NCI-H2196 (cell line): ENCODE measurements at regions not wholly inside any gene's neighbourhood (a gene's known extent, or its start where the extent isn't known, plus 50 kb on each side); places are given as distances from the start of the nearest gene placed in this dataset.
"Not testable (repeated sequence)": the region's sequence is repeated elsewhere in the genome, so short reads cannot be mapped to it uniquely, and the experiment has no call there.

Experiments used
- DNase-seq: peaks from one replicate; lab custom pipeline; 2025; ENCODE audit not compliant: unreplicated experiment; lab: John Stamatoyannopoulos, UW

GRCh38 chr3:25895031-25895430 is 105.1 kb downstream of the OXSM start:
- DNase-seq = no peak

- DNase-seq = no peak
Measured at GRCh38 chr3:25895443-25895842, 105.6 kb downstream of the OXSM start.

GRCh38 chr3:25897019-25897418 is 107.1 kb downstream of the OXSM start:
- no peak for DNase-seq

- DNase-seq = no peak
Measured at GRCh38 chr3:25899352-25900101, 109.6 kb downstream of the OXSM start.

GRCh38 chr3:25900161-25900560 is 110.3 kb downstream of the OXSM start:
- no peak for DNase-seq

DNA sequence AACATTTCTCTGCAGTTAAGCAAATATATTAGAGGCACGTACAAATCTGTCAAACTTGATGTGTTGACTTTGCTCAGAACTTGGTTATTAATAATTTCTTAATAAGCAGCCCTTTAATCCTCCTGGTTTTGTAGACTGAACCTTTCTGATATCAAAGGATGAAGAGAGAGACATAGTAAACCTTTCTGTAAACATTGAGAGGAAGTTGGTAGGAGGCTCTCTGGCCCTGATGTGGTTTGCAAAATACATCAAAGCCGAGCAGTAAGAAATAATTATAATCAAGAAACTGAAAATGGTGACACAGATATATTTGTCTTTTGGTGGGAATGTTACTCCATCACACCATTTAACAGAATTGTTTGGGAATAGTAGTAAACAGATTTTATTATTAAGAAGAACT is 111.9 kb downstream of the OXSM start:
- DNase-seq = no peak

- DNase-seq = no peak
Measured at GRCh38 chr3:25902586-25902985, 112.7 kb downstream of the OXSM start.

GRCh38 chr3:25903371-25904129 is 113.7 kb downstream of the OXSM start:
- DNase-seq = no peak

GRCh38 chr3:25904206-25904605 is 114.3 kb downstream of the OXSM start:
- DNase-seq = no peak

DNA sequence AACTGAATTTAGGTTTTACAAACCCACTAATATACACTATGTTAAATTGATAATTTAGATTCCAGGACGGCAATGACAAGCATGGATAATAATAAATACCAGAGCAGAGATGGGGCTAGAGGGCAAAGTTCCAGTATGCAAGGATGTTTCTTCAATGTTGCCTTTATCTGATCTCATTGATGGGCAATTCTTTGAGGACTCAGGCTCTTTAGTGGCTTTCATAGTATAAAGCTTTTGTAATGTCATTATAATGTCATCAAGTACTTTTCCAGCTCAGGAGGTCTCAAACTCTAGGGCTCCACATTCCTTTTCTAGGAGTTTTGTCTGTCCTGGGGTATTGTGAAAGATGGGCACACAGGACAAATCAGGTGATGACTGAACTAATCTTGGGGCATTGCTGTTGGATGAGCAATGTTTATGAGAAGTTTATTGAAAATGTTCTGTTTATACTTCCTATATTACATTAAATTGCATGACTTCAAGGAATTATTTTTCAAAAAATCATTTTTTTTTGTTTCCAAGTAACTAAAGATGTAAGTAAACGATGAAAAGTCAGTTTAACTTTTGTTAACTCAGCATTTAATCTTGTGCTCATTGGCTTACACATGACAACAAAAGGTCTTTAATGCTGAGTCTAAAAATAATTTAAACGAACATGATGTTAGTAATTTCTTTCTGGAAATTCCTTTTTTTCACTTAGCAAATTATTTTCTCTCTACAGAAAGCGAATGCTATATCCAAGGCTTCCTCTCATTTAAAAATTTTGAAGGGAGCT is 116.4 kb downstream of the OXSM start:
- no peak for DNase-seq

GRCh38 chr3:25907081-25907480 is 117.2 kb downstream of the OXSM start:
- DNase-seq = no peak

DNA sequence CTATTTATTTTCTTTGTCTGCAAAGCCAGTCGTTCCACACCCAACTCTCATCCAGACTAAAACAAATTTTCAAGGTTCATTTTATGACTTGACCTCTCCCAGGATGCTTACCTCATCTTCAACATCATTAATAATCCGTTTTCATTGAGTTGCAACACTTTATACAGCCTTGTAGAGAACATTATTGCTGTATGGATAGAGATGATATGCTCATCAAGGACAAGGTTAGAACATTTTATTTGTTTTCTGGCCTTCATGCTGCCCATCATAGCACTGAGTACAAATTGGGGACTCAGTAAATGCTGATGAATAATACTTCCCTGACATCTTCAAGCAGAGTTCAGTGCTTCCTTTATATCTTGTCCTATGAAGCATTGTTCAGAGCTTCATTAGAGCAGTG is 120.2 kb downstream of the OXSM start:
- no peak for DNase-seq

GRCh38 chr3:25910997-25911396 is 121.1 kb downstream of the OXSM start:
- no peak for DNase-seq

DNA sequence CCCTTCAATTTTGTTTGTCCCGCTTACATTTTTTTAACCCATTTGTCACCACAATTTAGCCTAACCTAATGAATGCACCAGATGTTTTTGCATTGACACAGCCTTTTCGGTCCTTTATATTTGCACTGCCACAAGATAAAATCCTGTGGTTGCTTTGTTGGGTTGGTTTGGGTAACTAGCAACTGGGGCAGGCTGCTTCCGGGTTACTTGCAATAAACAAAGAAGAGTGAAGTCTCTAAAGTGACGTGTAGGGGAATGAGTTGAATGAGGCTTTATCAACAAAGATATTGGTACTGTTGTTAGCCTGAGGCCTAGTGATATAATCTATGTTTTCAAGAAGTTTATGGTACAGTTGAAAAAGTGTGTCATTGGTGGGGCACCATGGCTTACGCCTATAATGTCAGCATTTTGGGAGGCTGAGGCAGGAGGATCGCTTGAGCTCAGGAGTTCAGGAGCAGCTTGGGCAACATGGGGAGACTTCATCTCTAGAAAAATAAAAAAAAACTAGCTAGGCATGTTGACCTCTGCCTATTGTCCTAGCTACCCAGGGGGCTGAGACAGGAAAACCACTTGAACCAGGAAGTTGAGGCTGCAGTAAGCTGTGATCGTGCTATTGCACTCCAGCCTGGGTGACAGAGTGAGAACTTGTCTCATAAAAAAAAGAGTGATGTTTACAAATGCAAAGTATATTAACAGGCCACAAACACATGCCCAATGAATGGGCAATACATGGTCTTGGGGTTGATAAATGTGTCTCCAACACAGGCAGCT is 121.8 kb downstream of the OXSM start:
- DNase-seq = no peak

GRCh38 chr3:25913179-25913578 is 123.3 kb downstream of the OXSM start:
- no peak for DNase-seq

DNA sequence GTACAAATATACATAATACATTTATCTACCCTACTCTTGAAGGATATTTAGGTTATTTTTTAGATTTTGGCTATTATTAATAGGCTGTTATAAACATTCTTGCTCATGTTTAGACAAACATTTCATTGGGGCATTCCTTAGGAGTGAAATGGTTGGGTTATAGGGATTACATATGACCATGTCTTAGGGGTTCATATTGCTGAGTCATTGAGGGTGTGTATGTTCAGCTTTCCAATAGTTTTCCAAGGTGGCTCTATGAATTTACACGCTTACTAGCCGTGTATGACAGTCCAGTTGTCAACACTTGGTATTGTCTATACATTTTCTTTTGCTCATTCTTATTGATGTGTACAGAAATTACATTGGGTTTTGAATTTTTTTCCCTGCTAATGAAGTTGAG is 125.8 kb downstream of the OXSM start:
- no peak for DNase-seq

- no peak for DNase-seq
Measured at GRCh38 chr3:25916321-25916720, 126.4 kb downstream of the OXSM start.

GRCh38 chr3:25931967-25932366 is 142.1 kb downstream of the OXSM start:
- not testable (repeated sequence) for DNase-seq

DNA sequence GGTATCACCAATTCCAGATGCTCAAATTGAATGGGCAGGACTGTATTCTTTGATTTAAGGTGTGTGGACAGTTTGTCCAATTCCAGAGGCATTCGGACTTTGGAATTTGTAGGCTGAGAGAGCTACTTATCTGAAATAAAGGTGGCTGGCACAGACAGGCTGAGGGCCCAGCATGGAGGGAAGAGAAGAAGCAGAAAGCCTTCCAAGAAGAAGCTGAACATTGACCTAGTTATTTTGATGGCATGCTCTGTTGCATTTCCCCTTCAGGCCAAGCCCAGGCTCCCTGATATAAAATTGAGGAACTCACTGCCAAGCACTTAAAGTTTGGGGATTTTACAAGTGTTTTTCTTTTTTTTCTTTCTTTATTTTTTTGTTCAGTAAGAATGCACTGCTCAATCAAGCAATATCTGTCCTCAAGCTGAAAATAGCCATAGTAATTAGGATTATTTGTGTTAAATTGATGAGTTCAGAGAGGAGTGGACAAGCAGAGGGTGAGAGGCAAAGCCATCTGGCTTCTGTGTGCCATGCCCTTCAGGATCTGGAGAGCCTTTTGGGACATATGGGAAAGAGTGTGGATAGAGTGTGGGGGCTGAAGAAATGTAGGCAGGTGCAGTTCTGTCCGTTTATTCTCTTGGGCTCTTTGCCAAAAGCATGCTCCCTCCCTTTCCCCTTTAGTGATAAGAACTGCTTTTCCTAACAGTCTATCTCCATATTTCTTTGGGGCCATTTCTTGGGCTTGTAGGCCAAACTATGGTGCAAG is 148.9 kb downstream of the OXSM start:
- DNase-seq = no peak

- DNase-seq = no peak
Measured at GRCh38 chr3:25940935-25941334, 151.0 kb downstream of the OXSM start.
